GM12874 (cell line): ENCODE measurements at regions not wholly inside any gene's neighbourhood (a gene's known extent, or its start where the extent isn't known, plus 50 kb on each side); places are given as distances from the start of the nearest gene placed in this dataset.

Source experiments
- CTCF ChIP-seq: IDR thresholded peaks from 2 replicates; pipeline ENCODE4 v1.5.1; 2011; ENCODE audit warnings: low read depth, mild to moderate bottlenecking, control low read depth, low read length, moderate library complexity; ENCODE audit not compliant: insufficient read depth

GRCh38 chr6:54770328-54770727 lies 76.2 kb upstream of the FAM83B start:
- no peak for TF ChIP-seq CTCF

- TF ChIP-seq CTCF: no peak
Measured at GRCh38 chr6:54771968-54772367, 74.6 kb upstream of the FAM83B start.

GRCh38 chr6:54772610-54773009 lies 74.0 kb upstream of the FAM83B start:
- TF ChIP-seq CTCF: no peak

- no peak for TF ChIP-seq CTCF
Measured at GRCh38 chr6:54775576-54775975, 71.0 kb upstream of the FAM83B start.

GRCh38 chr6:54776891-54777290 lies 69.7 kb upstream of the FAM83B start:
- no peak for TF ChIP-seq CTCF

- TF ChIP-seq CTCF: no peak
Measured at GRCh38 chr6:54778731-54779130, 67.8 kb upstream of the FAM83B start.

- no peak for TF ChIP-seq CTCF
Measured at GRCh38 chr6:54784011-54784410, 62.6 kb upstream of the FAM83B start.

- no peak for TF ChIP-seq CTCF
Measured at GRCh38 chr6:54786154-54786553, 60.4 kb upstream of the FAM83B start.
